SH-SY5Y (cell line): ENCODE measurements at regions not wholly inside any gene's neighbourhood (a gene's known extent, or its start where the extent isn't known, plus 50 kb on each side); places are given as distances from the start of the nearest gene placed in this dataset.

Experiments
- GATA2 ChIP-seq: IDR thresholded peaks from 2 replicates; pipeline ENCODE4 v1.6.1; 2011; ENCODE audit warnings: mild to moderate bottlenecking, low read depth, low read length
- GATA3 ChIP-seq: IDR thresholded peaks from 2 replicates; pipeline ENCODE4 v1.6.1; 2011; ENCODE audit warnings: low read depth, mild to moderate bottlenecking, low read length, moderate library complexity

- TF ChIP-seq GATA2 (no peak), GATA3 (no peak)
Measured at GRCh38 chr2:38130876-38131275, 54.9 kb upstream of the CYP1B1 start.
